ENCODE measurements at regions not wholly inside any gene's neighbourhood (a gene's known extent, or its start where the extent isn't known, plus 50 kb on each side); places are given as distances from the start of the nearest gene placed in this dataset.

GRCh38 chr12:115245020-115245419, 561.0 kb upstream of the TBX3 start:
- FAIRE-seq = no peak
- no peak overlapping the region for H3K9ac ChIP-seq (ENCODE audit: insufficient read depth in 1 of 2, low read depth in 2 of 2, low read length in 2 of 2)
- POLR2A ChIA-PET = no interaction called here

More at GRCh38 chr12:115245020-115245419, 561.0 kb upstream of the TBX3 start:
- no peaks in the 10 kb centered on the region for H3K36me3 ChIP-seq (ENCODE audit: control insufficient read depth, insufficient read depth, low read length)
- no TSS peak for BruUV-seq (replicated peaks)
- TF ChIP-seq LCOR (CRISPR knock-in tag; IDR thresholded peaks at IDR 0.05) (no peak), ZKSCAN1 (IDR thresholded peaks at IDR 0.05; ENCODE audit: low read depth, low read length) (no peak), ETV1 (tag; conservative IDR thresholded peaks at IDR 0.05; ENCODE audit: low read depth) (no peak), NFIX (CRISPR knock-in tag; IDR thresholded peaks at IDR 0.05; ENCODE audit: low read depth) (no peak), JUND (IDR thresholded peaks at IDR 0.05; ENCODE audit: borderline replicate concordance, low read depth, low read length) (no peak), JUND (tag; IDR thresholded peaks at IDR 0.05; ENCODE audit: borderline replicate concordance, low read depth, low read length) (no peak), TCF7L2 (IDR thresholded peaks at IDR 0.05; ENCODE audit: low read depth, low read length) (no peak), E2F4 (CRISPR knock-in tag; IDR thresholded peaks at IDR 0.05; ENCODE audit: low read depth) (no peak), MEF2D (tag; conservative IDR thresholded peaks at IDR 0.05; ENCODE audit: low read depth) (no peak), NR1H2 (CRISPR knock-in tag; IDR thresholded peaks at IDR 0.05) (no peak), TFE3 (CRISPR knock-in tag; IDR thresholded peaks at IDR 0.05) (no peak), SRSF1 (IDR thresholded peaks at IDR 0.05; ENCODE audit: low read depth, low read length) (no peak)
- TF ChIP-seq, protein P1, sequence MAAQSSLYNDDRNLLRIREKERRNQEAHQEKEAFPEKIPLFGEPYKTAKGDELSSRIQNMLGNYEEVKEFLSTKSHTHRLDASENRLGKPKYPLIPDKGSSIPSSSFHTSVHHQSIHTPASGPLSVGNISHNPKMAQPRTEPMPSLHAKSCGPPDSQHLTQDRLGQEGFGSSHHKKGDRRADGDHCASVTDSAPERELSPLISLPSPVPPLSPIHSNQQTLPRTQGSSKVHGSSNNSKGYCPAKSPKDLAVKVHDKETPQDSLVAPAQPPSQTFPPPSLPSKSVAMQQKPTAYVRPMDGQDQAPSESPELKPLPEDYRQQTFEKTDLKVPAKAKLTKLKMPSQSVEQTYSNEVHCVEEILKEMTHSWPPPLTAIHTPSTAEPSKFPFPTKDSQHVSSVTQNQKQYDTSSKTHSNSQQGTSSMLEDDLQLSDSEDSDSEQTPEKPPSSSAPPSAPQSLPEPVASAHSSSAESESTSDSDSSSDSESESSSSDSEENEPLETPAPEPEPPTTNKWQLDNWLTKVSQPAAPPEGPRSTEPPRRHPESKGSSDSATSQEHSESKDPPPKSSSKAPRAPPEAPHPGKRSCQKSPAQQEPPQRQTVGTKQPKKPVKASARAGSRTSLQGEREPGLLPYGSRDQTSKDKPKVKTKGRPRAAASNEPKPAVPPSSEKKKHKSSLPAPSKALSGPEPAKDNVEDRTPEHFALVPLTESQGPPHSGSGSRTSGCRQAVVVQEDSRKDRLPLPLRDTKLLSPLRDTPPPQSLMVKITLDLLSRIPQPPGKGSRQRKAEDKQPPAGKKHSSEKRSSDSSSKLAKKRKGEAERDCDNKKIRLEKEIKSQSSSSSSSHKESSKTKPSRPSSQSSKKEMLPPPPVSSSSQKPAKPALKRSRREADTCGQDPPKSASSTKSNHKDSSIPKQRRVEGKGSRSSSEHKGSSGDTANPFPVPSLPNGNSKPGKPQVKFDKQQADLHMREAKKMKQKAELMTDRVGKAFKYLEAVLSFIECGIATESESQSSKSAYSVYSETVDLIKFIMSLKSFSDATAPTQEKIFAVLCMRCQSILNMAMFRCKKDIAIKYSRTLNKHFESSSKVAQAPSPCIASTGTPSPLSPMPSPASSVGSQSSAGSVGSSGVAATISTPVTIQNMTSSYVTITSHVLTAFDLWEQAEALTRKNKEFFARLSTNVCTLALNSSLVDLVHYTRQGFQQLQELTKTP (IDR thresholded peaks at IDR 0.05; ENCODE audit: low read depth in 1 of 2, partially characterized antibody in 2 of 2) = no peak
- TF ChIP-seq, protein P2, sequence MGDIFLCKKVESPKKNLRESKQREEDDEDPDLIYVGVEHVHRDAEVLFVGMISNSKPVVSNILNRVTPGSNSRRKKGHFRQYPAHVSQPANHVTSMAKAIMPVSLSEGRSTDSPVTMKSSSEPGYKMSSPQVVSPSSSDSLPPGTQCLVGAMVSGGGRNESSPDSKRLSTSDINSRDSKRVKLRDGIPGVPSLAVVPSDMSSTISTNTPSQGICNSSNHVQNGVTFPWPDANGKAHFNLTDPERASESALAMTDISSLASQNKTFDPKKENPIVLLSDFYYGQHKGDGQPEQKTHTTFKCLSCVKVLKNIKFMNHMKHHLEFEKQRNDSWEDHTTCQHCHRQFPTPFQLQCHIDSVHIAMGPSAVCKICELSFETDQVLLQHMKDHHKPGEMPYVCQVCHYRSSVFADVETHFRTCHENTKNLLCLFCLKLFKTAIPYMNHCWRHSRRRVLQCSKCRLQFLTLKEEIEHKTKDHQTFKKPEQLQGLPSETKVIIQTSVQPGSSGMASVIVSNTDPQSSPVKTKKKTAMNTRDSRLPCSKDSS (IDR thresholded peaks at IDR 0.05; ENCODE audit: low read depth, partially characterized antibody) = no peak
- H3K9me3 ChIP-seq (replicated peaks; ENCODE audit: control insufficient read depth, insufficient read depth, low read depth, low read length) = no peaks in the 10 kb centered on the region
- H4K20me1 ChIP-seq (replicated peaks; ENCODE audit: control insufficient read depth, insufficient read depth, low read length) = no peaks in the 10 kb centered on the region
- H3K79me2 ChIP-seq (ENCODE audit: control insufficient read depth, insufficient read depth, low read length) = no peaks in the 10 kb centered on the region
- H3K4me3 ChIP-seq = no peak overlapping the region
- DNase-seq (ENCODE audit: extremely low read depth in 1 of 4, low spot score in 3 of 4) = no peak
- H3K9me1 ChIP-seq (ENCODE audit: control insufficient read depth, insufficient read depth, low read length) = no peaks in the 10 kb centered on the region
- intact Hi-C loops (cut with micrococcal nuclease) = no loop called here
- H3K4me2 ChIP-seq (ENCODE audit: insufficient read depth, low read length) = no peak overlapping the region
- no peak overlapping the region for H2AFZ ChIP-seq (ENCODE audit: low read depth, low read length)
- H3K27ac ChIP-seq (ENCODE audit: extremely low read depth, low read depth, low read length) = no peak overlapping the region
- CTCF ChIA-PET (ENCODE audit: low intra/inter-chr PET ratio) = no interaction called here
- peaks cover 0 to 5% of the 10 kb centered on the region in 2 experiments; a peak in 1 of 5 replicates for H3K27me3 ChIP-seq (ENCODE audit: control insufficient read depth in 2 of 2, insufficient read depth in 2 of 2, low read length in 2 of 2)
- WGBS (ENCODE audit: insufficient coverage, low coverage, missing lambda C conversion rate) = 0% methylated on average over 10 of the region's 10 CpGs
- in situ Hi-C loops (cut with MboI) = no loop called here
- no peak for ATAC-seq
- no peaks in the 10 kb centered on the region for H3K4me1 ChIP-seq (replicated peaks in 1 of 2; ENCODE audit: control insufficient read depth in 2 of 2, insufficient read depth in 2 of 2, low read length in 2 of 2)

All from K562 (cell line).